NB4 (cell line): ENCODE measurements at regions not wholly inside any gene's neighbourhood (a gene's known extent, or its start where the extent isn't known, plus 50 kb on each side); places are given as distances from the start of the nearest gene placed in this dataset.

Source experiments
- DNase-seq: peaks from one replicate; pipeline ENCODE4 v3.0.0; 2010; ENCODE audit warnings: low read depth
- H3K4me3 ChIP-seq: one replicate; pipeline ENCODE4 v1.5.1; 2011; ENCODE audit warnings: mild to moderate bottlenecking, low read depth, low read length, moderate library complexity
- MYC ChIP-seq: IDR thresholded peaks from 2 replicates; pipeline ENCODE4 v1.6.1; 2011; ENCODE audit warnings: low read depth, low read length
- POLR2A ChIP-seq: IDR thresholded peaks from 2 replicates; pipeline ENCODE4 v1.6.1; 2011; ENCODE audit warnings: mild to moderate bottlenecking; ENCODE audit not compliant: insufficient read length; ENCODE audit errors: extremely low read depth
- TF ChIP-seq, protein P1 (sequence below): IDR thresholded peaks from 2 replicates; pipeline ENCODE4 v1.6.1; 2011; ENCODE audit warnings: low read depth, low read length
- TF ChIP-seq, protein P2 (sequence below): IDR thresholded peaks from one replicate; pipeline ENCODE4 v1.5.1; 2012; ENCODE audit warnings: low read depth, low read length

DNA sequence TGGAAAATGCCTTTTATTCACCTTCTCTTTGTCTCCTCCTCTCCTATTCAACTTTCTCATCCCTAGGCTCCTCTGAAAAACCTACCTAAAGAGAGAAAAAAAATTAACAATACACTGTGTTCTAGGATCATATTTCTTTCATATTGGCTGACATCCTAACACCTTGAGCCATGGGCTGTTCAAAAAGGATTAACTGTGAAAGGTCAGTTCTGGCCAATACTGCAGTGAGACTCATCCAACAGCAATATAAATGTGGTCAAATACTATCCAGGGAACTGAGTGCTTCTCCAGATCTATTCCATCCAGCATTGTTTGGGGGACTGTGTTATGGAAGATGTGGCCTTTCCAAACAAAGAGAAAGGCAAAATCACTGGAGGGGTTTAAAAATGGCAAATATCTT is 131.1 kb upstream of the MOCS2 start:
- no peak overlapping the region for H3K4me3 ChIP-seq
- no peak for TF ChIP-seq MYC
- TF ChIP-seq, protein P1, sequence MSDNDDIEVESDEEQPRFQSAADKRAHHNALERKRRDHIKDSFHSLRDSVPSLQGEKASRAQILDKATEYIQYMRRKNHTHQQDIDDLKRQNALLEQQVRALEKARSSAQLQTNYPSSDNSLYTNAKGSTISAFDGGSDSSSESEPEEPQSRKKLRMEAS, result no peak
- TF ChIP-seq, protein P2, sequence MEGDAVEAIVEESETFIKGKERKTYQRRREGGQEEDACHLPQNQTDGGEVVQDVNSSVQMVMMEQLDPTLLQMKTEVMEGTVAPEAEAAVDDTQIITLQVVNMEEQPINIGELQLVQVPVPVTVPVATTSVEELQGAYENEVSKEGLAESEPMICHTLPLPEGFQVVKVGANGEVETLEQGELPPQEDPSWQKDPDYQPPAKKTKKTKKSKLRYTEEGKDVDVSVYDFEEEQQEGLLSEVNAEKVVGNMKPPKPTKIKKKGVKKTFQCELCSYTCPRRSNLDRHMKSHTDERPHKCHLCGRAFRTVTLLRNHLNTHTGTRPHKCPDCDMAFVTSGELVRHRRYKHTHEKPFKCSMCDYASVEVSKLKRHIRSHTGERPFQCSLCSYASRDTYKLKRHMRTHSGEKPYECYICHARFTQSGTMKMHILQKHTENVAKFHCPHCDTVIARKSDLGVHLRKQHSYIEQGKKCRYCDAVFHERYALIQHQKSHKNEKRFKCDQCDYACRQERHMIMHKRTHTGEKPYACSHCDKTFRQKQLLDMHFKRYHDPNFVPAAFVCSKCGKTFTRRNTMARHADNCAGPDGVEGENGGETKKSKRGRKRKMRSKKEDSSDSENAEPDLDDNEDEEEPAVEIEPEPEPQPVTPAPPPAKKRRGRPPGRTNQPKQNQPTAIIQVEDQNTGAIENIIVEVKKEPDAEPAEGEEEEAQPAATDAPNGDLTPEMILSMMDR, result no peak
- no peak for TF ChIP-seq POLR2A
- no peak for DNase-seq

DNA sequence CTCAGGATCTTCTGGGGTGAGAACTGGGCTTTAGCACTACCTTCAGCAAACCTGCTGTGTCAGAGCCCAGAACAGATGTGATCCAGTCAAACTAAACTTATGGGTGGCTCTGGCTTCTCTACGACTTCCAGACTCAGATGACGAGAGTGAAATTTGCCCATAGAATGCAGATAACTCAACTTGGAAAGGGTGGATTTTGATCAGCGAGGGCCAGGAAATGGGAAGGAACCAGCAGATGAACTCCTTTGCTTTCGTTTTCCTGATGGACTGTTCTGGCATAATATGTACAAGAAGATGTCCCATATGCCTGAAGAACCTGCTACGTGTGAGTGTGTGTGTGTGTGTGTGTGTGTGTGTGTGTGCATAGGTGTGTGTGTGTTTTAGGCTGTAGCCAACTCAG is 132.0 kb upstream of the MOCS2 start:
- no peak for DNase-seq
- no peak overlapping the region for H3K4me3 ChIP-seq
- TF ChIP-seq, protein P1, result no peak
- TF ChIP-seq MYC (no peak), POLR2A (no peak)
- TF ChIP-seq, protein P2, result no peak

DNA sequence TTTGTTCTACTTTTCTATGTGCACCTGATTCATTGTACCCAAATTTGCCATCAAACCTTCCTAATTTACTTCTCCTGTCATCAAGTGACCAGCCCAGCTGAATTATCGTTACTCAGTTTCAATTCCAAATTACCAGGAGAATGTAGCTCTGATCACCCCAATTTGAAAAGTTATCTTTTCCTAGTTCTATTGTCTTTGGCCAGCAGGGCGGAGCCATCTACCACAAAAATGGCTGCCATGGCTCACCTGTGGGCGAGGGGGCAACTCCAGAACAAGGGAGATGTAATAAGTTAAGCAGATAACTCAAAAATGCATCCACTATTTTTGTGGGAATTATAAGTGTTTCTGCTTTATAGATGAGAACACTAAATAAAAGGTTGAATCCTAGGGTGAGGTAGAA is 133.8 kb upstream of the MOCS2 start:
- DNase-seq, result no peak
- TF ChIP-seq POLR2A, result no peak
- TF ChIP-seq, protein P2, result no peak
- TF ChIP-seq MYC, result no peak
- TF ChIP-seq, protein P1, result no peak
- no peak overlapping the region for H3K4me3 ChIP-seq

DNA sequence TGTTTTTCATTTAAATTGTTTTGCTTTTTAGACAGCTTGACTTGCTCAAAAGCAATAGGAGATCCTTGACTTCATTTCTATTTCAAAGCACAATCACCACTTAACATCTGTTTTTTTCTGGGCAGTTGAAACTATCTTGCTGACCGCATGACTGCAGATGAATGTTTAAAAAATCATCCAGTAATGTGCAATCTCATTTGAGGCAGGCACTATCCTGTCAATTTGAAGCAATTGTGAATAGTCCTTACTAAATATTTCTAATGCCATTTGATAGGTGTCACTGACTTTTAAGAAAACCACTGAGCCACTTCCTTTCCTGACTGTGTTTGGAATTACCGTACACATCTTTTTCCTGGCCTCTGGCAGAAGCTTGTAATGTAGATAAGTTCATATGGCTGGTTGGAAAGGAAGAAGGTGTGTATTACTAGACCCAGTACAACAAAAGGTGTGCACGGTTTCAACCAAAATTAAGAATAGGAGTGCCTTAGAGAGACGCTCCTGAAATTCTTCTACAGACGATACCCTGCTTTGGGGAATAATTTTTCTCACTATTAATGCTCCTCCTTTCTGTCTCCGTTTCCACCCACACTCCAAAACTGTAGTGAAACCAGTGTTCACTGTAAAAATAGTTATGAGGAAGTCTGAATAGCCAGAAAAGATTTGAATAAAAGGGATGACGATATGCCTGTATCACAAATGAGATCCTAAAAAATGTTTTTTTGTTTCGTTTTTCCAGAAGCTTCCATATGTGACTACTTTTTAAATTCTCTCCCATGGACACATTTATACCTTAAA is 136.7 kb upstream of the MOCS2 start:
- TF ChIP-seq POLR2A (no peak), MYC (no peak)
- TF ChIP-seq, protein P1, result no peak
- TF ChIP-seq, protein P2, result no peak
- DNase-seq, result no peak

DNA sequence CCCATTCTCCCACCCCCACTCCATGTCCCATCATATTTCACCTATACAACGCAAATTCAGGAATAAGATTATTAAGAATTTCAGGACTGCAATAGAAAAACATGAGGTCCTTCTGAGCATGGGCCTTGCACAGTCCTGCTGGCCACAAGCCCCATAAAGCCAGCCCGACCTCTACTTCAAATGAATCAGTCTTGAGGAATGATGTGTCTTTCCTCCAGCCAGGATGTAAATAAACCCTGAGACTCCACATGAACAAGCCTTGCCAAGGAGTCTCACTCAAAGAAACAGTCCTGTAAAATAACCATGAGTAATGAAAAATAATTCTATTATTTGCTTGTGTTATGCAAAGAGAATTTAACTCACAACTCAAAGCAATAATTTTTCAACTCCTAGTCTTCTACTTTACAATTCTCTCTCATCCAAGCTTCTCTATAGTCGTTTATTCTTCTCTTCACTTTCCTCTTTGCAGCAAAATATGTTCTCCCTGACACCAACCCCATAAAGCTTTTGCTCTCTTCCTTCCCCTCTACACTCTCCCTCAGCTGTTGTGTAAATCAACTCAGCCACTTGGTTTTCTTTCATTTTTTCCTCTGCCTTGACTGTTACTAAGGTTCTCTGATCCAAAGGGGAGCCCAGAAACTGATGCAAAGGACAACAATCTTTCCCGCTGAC is 140.1 kb upstream of the MOCS2 start:
- no peak for DNase-seq
- TF ChIP-seq, protein P1, result no peak
- TF ChIP-seq, protein P2, result no peak
- TF ChIP-seq MYC, result no peak
- TF ChIP-seq POLR2A, result no peak
- H3K4me3 ChIP-seq, result no peak overlapping the region

More for the DNA sequence above, 136.7 kb upstream of the MOCS2 start:
- H3K4me3 ChIP-seq, result no peak overlapping the region
